GM12872 (cell line): ENCODE measurements at regions not wholly inside any gene's neighbourhood (a gene's known extent, or its start where the extent isn't known, plus 50 kb on each side); places are given as distances from the start of the nearest gene placed in this dataset.

Experiments used
- CTCF ChIP-seq: IDR thresholded peaks from 3 replicates; pipeline ENCODE4 v1.5.1; 2011; ENCODE audit warnings: low read depth, mild to moderate bottlenecking, low read length, moderate library complexity; ENCODE audit not compliant: insufficient read depth

- no peak for TF ChIP-seq CTCF
Observed at GRCh38 chr1:213387380-213388015, 336.5 kb downstream of the RPS6KC1 start.

DNA sequence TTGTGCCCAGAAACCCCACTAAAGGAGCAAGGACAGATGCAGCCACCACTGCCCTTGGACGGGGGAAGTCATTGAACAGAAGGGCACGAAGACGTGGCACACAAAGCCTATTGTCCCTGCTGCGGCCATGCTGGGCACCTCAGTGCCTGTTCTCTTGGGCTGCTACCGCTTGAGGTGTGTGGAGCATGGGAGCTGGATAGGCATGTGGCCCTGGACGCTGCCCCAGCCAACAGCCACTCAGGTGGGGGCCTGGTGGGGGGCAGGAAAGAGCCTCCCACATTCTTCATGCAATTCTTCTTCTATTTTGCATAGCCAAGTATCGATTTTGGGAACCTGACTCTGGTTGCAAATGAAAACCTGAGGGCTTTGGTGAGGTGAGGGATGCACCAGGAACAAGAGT is 337.2 kb downstream of the RPS6KC1 start:
- TF ChIP-seq CTCF, result no peak

GRCh38 chr1:213389061-213389581 is 338.1 kb downstream of the RPS6KC1 start:
- no peak for TF ChIP-seq CTCF

- no peak for TF ChIP-seq CTCF
Observed at GRCh38 chr1:213391445-213391844, 340.4 kb downstream of the RPS6KC1 start.

DNA sequence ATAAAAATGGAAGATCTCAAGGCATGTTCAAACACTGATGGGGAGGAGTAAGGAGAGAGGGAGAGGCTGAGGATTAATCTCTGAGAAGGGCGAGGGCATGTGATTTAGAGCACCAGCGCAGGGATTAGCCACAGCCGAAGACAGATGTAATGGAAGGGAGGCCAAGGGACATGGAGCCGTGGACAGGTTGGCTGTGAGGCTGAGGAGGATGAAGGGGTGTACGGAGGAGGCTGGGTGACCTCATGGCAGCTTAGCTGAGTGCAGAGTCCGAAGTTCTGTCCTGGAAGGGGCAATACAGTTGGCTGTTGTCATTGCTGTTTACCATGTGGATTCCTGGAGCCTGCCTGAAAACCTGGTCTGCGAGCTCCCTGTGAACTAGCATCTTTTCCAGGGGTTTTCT is 342.8 kb downstream of the RPS6KC1 start:
- TF ChIP-seq CTCF, result no peak

DNA sequence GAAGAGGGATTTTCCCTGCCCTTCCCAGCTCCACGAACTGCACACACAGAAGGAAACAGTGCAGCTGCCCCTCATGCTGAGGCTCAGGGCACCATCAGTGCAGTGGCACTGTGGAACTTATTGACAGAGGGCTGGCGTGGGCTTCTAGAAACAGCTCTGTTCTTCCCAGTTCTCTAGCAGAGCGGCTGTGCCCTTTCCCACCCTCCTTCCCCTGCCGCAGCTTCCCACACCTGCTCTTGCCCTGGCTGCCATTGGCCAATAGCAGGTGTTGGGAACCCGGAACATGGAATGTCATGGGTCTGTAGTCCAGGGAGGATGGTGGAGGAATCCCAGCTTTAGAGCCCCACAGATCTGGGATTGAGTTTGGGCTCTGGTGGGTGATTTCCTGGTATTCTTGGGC is 343.8 kb downstream of the RPS6KC1 start:
- no peak for TF ChIP-seq CTCF

DNA sequence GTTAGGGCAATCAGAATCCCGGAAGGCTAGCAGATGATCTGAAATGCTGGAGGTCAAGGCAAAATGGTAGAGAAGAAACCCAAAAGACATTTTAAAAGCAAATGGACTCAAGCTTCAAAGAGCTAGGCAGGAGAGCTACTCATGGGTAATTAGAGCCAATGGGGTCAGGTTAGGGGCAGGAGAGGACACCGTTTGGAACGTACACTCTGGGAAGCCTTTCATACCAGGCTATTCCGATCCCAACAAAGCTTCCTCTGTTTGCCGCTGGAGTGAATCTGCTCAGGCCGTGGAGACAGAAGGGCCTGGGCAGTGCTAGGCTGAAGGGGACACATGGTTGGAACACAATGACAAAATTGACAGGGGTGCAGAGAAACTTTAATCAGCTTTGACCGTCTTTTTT is 346.6 kb downstream of the RPS6KC1 start:
- no peak for TF ChIP-seq CTCF
